Kidney epithelial cell (primary cell): ENCODE measurements at regions not wholly inside any gene's neighbourhood (a gene's known extent, or its start where the extent isn't known, plus 50 kb on each side); places are given as distances from the start of the nearest gene placed in this dataset.

Experiments used
- DNase-seq: peaks from one replicate; pipeline ENCODE4 v3.0.0-alpha.2; 2010; ENCODE audit warnings: low read depth
- H3K27me3 ChIP-seq: 2 replicates; pipeline ENCODE4 v1.6.0; 2011; ENCODE audit warnings: low read length; ENCODE audit not compliant: control insufficient read depth, insufficient read depth
- H3K36me3 ChIP-seq: 2 replicates; pipeline ENCODE4 v1.5.1; 2011; ENCODE audit warnings: low read length; ENCODE audit not compliant: control insufficient read depth, insufficient read depth
- H3K4me3 ChIP-seq: 2 replicates; pipeline ENCODE4 v1.5.1; 2011; ENCODE audit warnings: low read depth, mild to moderate bottlenecking, control low read depth, low read length
- CTCF ChIP-seq: IDR thresholded peaks from 2 replicates; pipeline ENCODE4 v1.5.1; 2011; ENCODE audit warnings: mild to moderate bottlenecking, moderate library complexity, low read length, control low read depth, inconsistent platforms; ENCODE audit not compliant: insufficient read depth, poor library complexity, severe bottlenecking

DNA sequence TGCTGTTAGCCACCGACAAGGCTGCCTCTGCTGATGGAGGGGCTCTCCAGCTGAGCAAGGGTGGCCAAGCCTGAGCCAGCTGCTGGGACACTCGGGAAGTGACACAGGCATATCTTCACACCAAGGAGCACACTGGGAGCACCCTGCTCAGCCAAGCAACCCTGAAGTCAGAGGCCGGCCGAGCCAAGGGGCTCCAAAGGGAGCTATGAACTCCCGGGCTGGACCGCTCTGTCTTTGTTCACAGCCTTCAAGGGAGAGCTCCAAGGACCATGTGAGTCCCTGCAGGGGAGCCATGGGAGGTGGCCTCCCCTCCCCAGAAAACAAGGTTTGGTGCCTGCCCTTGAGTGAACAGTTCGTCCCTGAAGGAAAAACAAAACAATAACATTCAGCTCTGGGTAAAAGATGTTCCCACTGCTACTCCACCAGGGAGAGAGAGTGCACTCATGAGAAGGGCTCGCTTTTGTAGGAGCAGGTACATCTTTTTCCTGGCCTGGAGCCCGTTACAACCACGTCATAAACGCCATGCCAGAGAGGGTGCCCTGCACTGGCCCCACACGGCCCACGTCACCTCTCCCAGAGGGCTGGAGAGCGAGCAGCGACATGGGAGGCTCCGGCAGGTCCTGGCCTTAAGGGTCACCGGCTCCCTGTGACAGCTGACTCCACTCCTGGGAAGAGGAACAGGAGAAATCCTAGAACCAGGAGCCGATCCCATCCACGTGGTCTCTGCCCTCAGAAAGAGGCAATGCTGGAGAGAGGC, 56.3 kb upstream of the SLC25A33 start:
- DNase-seq, result no peak
- H3K4me3 ChIP-seq, result no peak overlapping the region
- no peak for TF ChIP-seq CTCF
- no peaks in the 10 kb centered on the region for H3K27me3 ChIP-seq
- H3K36me3 ChIP-seq, result no peaks in the 10 kb centered on the region

- H3K27me3 ChIP-seq, result no peaks in the 10 kb centered on the region
- DNase-seq, result no peak
- TF ChIP-seq CTCF, result no peak
- H3K36me3 ChIP-seq, result no peaks in the 10 kb centered on the region
- no peak overlapping the region for H3K4me3 ChIP-seq
Observed at GRCh38 chr1:9486466-9487140, 52.7 kb upstream of the SLC25A33 start.
